NCI-H774 (cell line): ENCODE measurements at regions not wholly inside any gene's neighbourhood (a gene's known extent, or its start where the extent isn't known, plus 50 kb on each side); places are given as distances from the start of the nearest gene placed in this dataset.

ENCODE experiments used
- DNase-seq: peaks from one replicate; lab custom pipeline; 2025; lab: John Stamatoyannopoulos, UW

GRCh38 chr2:104163611-104164130 lies 690.2 kb upstream of the POU3F3 start:
- DNase-seq = no peak

DNA sequence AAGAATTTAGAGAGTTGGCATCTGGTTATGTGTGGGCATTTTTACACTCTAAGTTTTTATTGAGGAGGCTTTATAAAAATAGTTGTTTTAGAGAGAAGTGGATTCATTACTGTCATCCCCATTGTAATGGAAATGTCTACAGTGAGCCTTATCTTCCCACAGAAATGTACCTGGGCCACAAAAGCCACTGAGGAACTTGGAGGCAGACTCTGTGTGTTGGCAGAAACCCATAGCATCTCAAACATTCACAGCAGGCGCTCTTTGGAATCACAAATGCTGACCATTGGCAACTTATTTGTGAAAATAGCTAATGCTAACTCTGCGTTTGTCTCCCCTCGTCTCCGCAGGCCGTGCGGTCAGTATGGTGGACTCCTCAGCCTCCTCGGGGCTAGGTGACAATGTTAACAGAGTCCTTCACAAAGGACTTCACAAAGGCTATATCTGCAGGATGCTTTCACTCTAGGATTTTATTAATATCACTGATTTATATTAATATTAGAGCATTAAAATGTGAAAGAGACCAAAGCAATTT lies 689.1 kb upstream of the POU3F3 start:
- no peak for DNase-seq

GRCh38 chr2:104177179-104177578 lies 676.7 kb upstream of the POU3F3 start:
- DNase-seq = no peak

DNA sequence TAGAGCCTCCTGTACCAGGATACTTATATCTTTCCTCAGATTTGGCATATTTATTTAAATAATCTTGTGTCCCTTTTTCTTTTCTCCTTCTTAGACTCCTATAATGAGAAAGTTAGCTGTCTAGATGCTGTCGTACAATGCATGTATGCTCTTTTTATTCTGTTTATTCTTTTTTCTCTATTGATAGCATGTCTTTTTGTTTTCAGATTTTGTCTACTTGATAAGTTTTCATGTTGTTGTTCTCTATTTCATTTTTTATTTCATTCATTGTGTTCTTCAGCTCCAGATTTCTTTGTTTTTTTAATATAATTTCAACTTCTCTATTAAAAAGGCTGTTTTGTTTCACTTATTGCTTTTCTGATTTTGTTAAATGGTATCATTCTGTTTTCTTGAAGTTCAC lies 674.3 kb upstream of the POU3F3 start:
- no peak for DNase-seq

DNA sequence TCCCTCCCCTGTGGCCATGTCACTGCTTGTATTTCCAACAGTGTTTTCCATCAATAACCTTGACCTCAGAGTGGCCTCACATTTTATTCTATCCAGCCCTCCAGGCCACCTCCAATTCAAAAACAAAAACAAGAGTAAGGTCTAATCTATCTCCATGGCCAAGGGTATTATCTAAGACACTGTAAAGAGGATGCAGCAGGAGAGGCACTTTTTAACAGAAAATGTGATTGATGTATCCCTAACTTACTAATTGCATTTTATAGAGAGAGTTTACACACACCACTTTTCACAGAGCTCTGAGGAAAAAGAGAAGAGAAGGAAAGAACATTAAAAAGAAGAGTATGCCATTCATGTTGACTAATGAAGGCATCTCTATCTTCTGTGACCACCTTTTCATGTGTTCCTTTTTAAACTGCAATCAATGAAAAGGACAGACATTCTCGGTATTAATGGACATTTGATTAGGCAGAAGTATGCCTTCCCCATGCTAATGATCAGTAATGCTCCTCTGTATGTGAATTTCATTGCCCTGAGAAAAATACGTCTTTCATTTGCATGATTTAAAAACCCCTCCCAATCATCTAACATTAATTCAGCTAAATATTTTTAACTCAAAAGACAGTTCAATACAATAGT lies 653.3 kb upstream of the POU3F3 start:
- no peak for DNase-seq

GRCh38 chr2:104213758-104214157 lies 640.2 kb upstream of the POU3F3 start:
- DNase-seq = no peak

GRCh38 chr2:104215269-104216161 lies 638.4 kb upstream of the POU3F3 start:
- DNase-seq = no peak

DNA sequence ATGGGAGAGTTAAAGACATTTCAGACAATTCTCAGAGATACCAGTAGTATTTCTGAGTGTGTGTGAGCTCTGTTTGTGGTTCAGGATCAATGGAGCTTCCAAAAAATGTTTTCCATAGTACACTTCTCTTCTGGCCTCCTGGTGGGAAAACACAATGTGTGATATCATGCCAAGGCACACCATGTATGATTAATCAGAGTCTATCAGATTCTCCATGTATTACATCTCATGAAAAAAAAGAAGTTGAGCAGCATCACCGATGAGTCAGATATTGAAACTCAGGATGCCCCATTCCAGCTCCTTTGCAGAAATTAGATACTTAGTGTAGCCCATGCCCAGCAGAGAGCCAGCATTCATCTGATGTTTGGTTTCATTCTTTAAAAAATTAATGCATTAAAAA lies 620.3 kb upstream of the POU3F3 start:
- no peak for DNase-seq

DNA sequence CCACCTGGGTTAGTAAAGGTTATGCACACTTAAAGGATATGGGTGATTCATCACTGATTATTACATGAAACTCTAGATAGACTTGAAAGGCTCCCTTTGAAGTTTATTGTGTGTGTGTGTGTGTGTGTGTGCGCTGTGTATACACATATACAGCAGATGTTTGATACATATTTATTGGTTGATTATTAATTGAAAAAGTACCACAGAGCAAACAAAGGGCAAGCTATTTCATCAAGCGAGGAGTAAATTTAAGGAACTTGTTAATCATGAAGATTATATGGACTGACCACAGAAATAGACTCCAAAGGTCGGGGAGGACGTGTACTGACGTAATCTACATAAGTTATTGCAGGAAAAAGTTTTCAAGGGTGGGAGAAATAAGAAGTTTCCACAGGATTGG lies 617.4 kb upstream of the POU3F3 start:
- no peak for DNase-seq

GRCh38 chr2:104240984-104241383 lies 612.9 kb upstream of the POU3F3 start:
- no peak for DNase-seq

- DNase-seq = peak; percentile 8
Measured at GRCh38 chr2:104249629-104250028, 604.3 kb upstream of the POU3F3 start.

DNA sequence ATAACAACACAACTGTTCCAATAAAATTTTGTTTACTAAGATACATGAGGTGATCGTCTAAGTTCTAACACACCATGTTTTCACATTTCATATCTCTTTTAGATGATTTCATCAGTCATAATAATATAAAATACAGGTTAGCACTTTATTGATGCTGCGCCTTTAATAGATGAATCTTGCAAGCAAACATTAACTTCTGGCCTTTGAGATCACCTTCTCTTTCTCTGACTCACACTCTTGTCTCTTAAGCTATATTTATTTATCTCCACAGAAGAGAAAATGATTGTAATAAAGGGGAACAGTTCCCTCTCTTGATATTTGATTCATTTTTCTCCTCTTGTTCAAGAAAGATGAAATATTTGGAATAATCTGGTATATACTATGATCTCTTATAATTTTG lies 603.3 kb upstream of the POU3F3 start:
- DNase-seq = no peak

- no peak for DNase-seq
Measured at GRCh38 chr2:104254017-104254416, 599.9 kb upstream of the POU3F3 start.

GRCh38 chr2:104262714-104263113 lies 591.2 kb upstream of the POU3F3 start:
- no peak for DNase-seq

- no peak for DNase-seq
Measured at GRCh38 chr2:104279646-104280045, 574.3 kb upstream of the POU3F3 start.

GRCh38 chr2:104280216-104280615 lies 573.7 kb upstream of the POU3F3 start:
- no peak for DNase-seq

GRCh38 chr2:104286841-104287240 lies 567.1 kb upstream of the POU3F3 start:
- DNase-seq = no peak

DNA sequence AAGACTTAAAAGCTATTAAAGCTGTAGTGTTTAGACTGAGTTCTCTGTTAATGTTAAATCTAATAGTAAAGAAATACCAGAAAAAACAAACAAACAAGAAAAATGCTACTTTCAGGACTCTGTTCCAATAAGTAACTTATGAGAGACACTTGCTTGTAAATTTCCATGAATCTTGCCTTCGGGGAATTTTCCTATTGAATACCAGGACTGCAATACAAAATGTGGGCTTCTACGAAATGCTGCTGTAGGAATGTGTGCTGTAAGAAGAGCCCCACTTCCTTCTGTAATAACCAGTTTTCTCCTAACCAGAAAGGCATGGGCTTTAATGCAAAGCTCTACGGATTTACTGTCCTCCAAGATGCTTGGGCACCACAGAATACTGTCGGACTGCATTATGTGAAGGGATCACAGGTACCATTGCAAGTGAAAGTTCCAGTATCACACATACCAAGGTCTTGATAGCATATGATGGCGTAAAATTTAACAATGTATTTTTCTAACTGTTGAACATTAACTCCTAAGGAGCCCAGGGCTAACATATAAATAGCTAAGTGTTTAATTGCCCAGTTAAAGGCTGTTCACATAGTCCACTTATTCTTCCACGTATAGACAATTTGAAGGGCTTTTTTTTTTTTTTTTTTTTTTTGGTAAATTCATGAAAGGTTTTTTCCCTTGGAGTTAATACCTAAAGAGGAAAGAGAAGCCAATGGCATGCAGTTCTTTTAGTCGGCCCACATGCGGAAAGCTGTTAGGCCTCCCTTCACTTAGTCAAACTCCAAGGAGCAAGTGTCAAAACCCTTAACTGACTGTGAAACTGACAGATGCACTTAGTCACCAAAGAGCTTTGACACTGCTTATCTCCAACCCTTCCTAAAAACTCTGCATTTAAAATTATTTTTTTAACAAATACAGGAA lies 564.0 kb upstream of the POU3F3 start:
- no peak for DNase-seq

GRCh38 chr2:104290566-104290891 lies 563.4 kb upstream of the POU3F3 start:
- DNase-seq = no peak

DNA sequence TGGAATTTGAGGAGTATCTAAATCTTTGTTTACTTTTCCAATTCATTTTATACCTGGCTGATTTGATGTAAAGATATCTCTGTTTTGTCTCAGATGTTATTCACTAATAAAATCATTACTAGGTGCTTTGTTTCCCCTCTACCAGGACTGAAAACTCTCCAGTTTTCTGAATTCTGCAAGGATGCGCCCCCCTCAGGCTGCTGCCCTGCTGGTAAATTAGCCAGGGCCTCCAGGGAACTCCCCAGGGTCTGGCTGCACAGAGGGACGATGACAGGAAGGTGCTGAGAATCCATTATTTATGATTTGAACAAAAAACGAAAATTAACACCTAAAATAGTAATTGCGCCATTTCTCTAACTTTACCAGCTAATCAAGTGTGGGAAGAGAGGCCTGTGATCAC lies 541.2 kb upstream of the POU3F3 start:
- no peak for DNase-seq

GRCh38 chr2:104318001-104318665 lies 535.8 kb upstream of the POU3F3 start:
- DNase-seq = no peak
